ENCODE measurements at regions not wholly inside any gene's neighbourhood (a gene's known extent, or its start where the extent isn't known, plus 50 kb on each side); places are given as distances from the start of the nearest gene placed in this dataset.

- TF ChIP-seq POLR2A (IDR thresholded peaks at IDR 0.05) (peak in 1 of 2 donors; percentile 39), CTCF (IDR thresholded peaks at IDR 0.05) (peak in 1 of 6 experiments; percentile 32)
Observed at GRCh38 chr7:25950488-25951413, 201.2 kb upstream of the NFE2L3 start.

Measured in adrenal gland (tissue), 5 donors.